Endodermal cell (in vitro differentiated cells): ENCODE measurements at regions not wholly inside any gene's neighbourhood (a gene's known extent, or its start where the extent isn't known, plus 50 kb on each side); places are given as distances from the start of the nearest gene placed in this dataset.

Experiments
- DNase-seq: peaks from one replicate; pipeline ENCODE4 v3.0.0-alpha.2; 2017
- H3K27ac ChIP-seq: 2 replicates; pipeline ENCODE4 v1.5.1; 2013; ENCODE audit warnings: mild to moderate bottlenecking, low read depth, low read length, moderate library complexity
- H3K27me3 ChIP-seq: 2 replicates; pipeline ENCODE4 v1.6.1; 2013; ENCODE audit warnings: mild to moderate bottlenecking, low read length, moderate library complexity; ENCODE audit not compliant: insufficient read depth, control insufficient read depth, poor library complexity, severe bottlenecking
- H3K36me3 ChIP-seq: 2 replicates; pipeline ENCODE4 v1.7.0; 2013; ENCODE audit warnings: mild to moderate bottlenecking, low read length, moderate library complexity; ENCODE audit not compliant: control insufficient read depth, insufficient read depth
- H3K4me1 ChIP-seq: one replicate; pipeline ENCODE4 v1.7.0; 2013; ENCODE audit warnings: low read length; ENCODE audit not compliant: control insufficient read depth, insufficient read depth
- H3K4me3 ChIP-seq: 2 replicates; pipeline ENCODE4 v1.5.1; 2013; ENCODE audit warnings: mild to moderate bottlenecking, low read length, moderate library complexity
- H3K9ac ChIP-seq: 2 replicates; pipeline ENCODE4 v1.6.1; 2013; ENCODE audit warnings: mild to moderate bottlenecking, low read length, moderate library complexity; ENCODE audit not compliant: poor library complexity, severe bottlenecking; ENCODE audit errors: extremely low read depth
- H3K9me3 ChIP-seq: 2 replicates; pipeline ENCODE4 v1.6.1; 2013; ENCODE audit warnings: mild to moderate bottlenecking, low read length, moderate library complexity; ENCODE audit not compliant: control insufficient read depth
- H3K27ac Mint-ChIP-seq: 2 replicates; pipeline ENCODE4 v1.8.0; 2020; ENCODE audit warnings: mixed read lengths
- H3K27me3 Mint-ChIP-seq: 2 replicates; pipeline ENCODE4 v1.8.0; 2021; ENCODE audit warnings: mild to moderate bottlenecking, mixed read lengths; ENCODE audit not compliant: insufficient read depth
- H3K36me3 Mint-ChIP-seq: 2 replicates; pipeline ENCODE4 v1.8.0; 2020; ENCODE audit warnings: low read depth, mixed read lengths
- H3K4me1 Mint-ChIP-seq: 2 replicates; pipeline ENCODE4 v1.8.0; 2020; ENCODE audit warnings: mixed read lengths
- H3K4me3 Mint-ChIP-seq: 2 replicates; pipeline ENCODE4 v1.8.0; 2020; ENCODE audit warnings: mild to moderate bottlenecking, moderate library complexity, mixed read lengths
- H3K9me3 Mint-ChIP-seq: 2 replicates; pipeline ENCODE4 v1.8.0; 2020; ENCODE audit warnings: mild to moderate bottlenecking, mixed read lengths
- WGBS, 2 experiments: methylation state at CpG; one replicate each; pipeline versions ENCODE4 v1.1.5 to v1.1.7; 2013; ENCODE audit warnings: missing lambda C conversion rate in 2 of 2, mixed read lengths in 1 of 2; ENCODE audit not compliant: insufficient coverage in 1 of 2, insufficient read length in 1 of 2; 5-methylcytosine and 5-hydroxymethylcytosine counted together
- TF ChIP-seq, protein P1 (sequence below): fragments of 200-600 bp; sonication (generic); conservative IDR thresholded peaks from 2 replicates; pipeline ENCODE4 v1.5.0; 2021; ENCODE audit warnings: antibody characterized with exemption, mild to moderate bottlenecking

DNA sequence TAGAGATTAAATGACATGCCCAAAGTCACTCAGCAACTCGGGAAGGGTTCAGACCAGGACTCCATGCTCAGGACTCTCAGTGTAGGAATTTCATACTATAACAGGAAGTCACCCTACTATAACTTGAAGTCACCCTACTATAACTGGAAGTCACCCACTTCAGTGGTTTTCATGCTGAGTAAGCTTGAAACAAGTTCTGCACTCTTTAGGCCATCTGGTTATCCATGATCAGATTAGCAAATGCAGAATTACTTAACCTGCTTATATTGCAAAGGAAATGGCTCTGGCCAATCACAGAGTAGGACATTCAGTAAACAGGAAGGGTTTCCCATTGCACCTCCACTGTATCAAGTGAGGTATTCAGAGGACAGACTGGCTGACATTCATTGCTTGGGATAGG lies 1240.4 kb downstream of the GATA3 start:
- TF ChIP-seq, protein P1, sequence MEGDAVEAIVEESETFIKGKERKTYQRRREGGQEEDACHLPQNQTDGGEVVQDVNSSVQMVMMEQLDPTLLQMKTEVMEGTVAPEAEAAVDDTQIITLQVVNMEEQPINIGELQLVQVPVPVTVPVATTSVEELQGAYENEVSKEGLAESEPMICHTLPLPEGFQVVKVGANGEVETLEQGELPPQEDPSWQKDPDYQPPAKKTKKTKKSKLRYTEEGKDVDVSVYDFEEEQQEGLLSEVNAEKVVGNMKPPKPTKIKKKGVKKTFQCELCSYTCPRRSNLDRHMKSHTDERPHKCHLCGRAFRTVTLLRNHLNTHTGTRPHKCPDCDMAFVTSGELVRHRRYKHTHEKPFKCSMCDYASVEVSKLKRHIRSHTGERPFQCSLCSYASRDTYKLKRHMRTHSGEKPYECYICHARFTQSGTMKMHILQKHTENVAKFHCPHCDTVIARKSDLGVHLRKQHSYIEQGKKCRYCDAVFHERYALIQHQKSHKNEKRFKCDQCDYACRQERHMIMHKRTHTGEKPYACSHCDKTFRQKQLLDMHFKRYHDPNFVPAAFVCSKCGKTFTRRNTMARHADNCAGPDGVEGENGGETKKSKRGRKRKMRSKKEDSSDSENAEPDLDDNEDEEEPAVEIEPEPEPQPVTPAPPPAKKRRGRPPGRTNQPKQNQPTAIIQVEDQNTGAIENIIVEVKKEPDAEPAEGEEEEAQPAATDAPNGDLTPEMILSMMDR = no peak
- Mint-ChIP-seq H3K4me3 (no peak overlapping the region), H3K36me3 (no peaks in the 10 kb centered on the region), H3K27ac (no peak overlapping the region), H3K27me3 (no peaks in the 10 kb centered on the region), H3K9me3 (no peaks in the 10 kb centered on the region), H3K4me1 (no peaks in the 10 kb centered on the region)
- H3K27ac ChIP-seq = no peak overlapping the region
- H3K9me3 ChIP-seq = no peaks in the 10 kb centered on the region
- H3K4me1 ChIP-seq = no peaks in the 10 kb centered on the region
- H3K9ac ChIP-seq = no peak overlapping the region
- H3K36me3 ChIP-seq = no peaks in the 10 kb centered on the region
- WGBS, 2 experiments = 91% methylated on average over 1 of the region's 1 CpG; no CpG with 5 or more reads in 1 of the 2 experiments
- H3K4me3 ChIP-seq = no peak overlapping the region
- no peak for DNase-seq
- H3K27me3 ChIP-seq = no peaks in the 10 kb centered on the region

DNA sequence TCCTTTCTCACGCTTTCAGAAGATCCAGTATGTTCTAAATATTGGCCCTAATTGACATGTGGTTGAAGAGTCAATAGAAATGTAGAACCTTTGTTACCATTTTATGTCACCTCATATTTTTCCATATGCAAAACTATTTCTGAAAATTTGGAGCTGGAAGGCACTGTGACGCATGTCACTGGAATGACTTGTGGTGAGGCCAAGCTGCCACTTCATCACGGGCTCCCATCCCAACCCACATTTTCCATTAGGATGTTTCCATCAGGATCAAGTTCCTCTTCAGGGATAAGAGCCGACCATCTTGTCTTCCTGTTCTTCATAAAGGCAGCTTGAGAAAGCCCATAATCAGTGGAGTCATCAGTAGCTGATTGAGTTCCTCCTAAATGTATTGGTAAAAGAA lies 1241.7 kb downstream of the GATA3 start:
- Mint-ChIP-seq H3K36me3 (no peaks in the 10 kb centered on the region), H3K4me1 (no peaks in the 10 kb centered on the region), H3K4me3 (no peak overlapping the region), H3K27me3 (no peaks in the 10 kb centered on the region), H3K9me3 (no peaks in the 10 kb centered on the region), H3K27ac (no peak overlapping the region)
- Histone ChIP-seq H3K27me3 (no peaks in the 10 kb centered on the region), H3K4me1 (no peaks in the 10 kb centered on the region), H3K27ac (no peak overlapping the region), H3K9ac (no peak overlapping the region), H3K4me3 (no peak overlapping the region), H3K36me3 (no peaks in the 10 kb centered on the region), H3K9me3 (no peaks in the 10 kb centered on the region)
- WGBS, 2 experiments = 93 to 100% methylated on average over 2 to 4 of the region's 4 CpGs
- DNase-seq = no peak
- TF ChIP-seq, protein P1 = no peak

DNA sequence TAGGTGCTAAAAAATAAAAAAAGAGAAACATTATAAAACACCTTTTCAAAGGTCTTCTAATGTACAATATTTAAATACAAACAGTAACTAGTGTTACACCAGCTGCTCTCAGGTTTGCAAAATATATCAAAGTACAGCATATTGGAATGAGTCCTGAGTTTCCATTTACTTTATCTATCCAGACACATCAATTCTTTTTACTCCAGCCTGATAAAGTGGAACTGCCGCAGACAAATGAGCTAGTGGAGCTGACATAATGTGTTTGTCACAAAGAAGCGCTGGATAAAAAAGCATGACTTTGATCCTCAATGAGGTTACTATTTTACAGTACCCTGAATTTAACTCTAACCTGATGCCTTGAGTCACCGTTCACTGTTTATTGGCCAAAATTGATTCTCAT lies 1243.1 kb downstream of the GATA3 start:
- no peaks in the 10 kb centered on the region for H3K27me3 Mint-ChIP-seq
- no peaks in the 10 kb centered on the region for H3K9me3 Mint-ChIP-seq
- no peaks in the 10 kb centered on the region for H3K36me3 ChIP-seq
- WGBS, 2 experiments = 94 to 96% methylated on average over 3 of the region's 3 CpGs
- no peak for DNase-seq
- no peaks in the 10 kb centered on the region for H3K4me1 Mint-ChIP-seq
- H3K27ac ChIP-seq = no peak overlapping the region
- H3K27me3 ChIP-seq = no peaks in the 10 kb centered on the region
- TF ChIP-seq, protein P1 = no peak
- no peak overlapping the region for H3K27ac Mint-ChIP-seq
- no peak overlapping the region for H3K9ac ChIP-seq
- H3K4me3 ChIP-seq = no peak overlapping the region
- H3K4me3 Mint-ChIP-seq = no peak overlapping the region
- H3K9me3 ChIP-seq = no peaks in the 10 kb centered on the region
- no peaks in the 10 kb centered on the region for H3K4me1 ChIP-seq
- no peaks in the 10 kb centered on the region for H3K36me3 Mint-ChIP-seq
